Amniotic stem cell (primary cell): ENCODE measurements at regions not wholly inside any gene's neighbourhood (a gene's known extent, or its start where the extent isn't known, plus 50 kb on each side); places are given as distances from the start of the nearest gene placed in this dataset.

ENCODE experiments used
- DNase-seq: peaks from one replicate; lab custom pipeline; 2025; lab: John Stamatoyannopoulos, UW

DNA sequence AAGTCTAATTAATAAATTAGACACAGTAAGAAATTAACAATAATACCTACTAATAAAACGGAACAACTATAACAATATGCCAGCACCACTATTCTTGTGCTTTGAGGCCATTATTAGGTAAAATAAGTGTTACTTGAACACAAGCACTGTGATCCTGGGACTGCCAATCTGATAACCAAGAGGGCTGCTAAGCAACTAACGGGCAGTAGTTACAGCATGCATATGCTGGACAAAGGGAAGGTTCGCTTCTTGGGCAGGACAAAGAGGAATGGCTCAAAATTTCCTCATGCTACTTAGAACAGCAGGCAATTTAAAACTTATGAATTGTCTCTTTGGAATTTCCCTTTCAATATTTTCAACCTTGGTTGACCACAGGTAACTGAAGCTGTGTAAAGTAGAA, 718.6 kb downstream of the SORCS3 start:
- no peak for DNase-seq

DNA sequence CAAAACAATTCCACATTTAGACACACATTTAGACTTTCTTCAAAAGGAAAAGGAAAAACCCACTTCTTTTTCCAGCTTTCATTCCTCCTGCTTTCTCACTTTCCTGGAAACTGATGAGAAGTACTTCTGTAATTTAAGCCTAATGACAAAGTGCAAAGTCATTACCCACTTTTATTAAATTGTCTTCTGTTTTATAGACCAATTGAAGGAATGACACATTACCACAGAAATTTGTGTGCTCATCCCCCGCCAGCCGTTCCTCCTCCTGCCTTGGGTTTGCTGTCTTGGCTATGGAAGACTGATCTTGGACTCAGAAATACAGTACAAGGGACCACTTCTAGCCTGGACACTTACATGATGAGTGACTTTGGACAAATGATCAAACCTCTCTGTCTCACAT, 717.8 kb downstream of the SORCS3 start:
- no peak for DNase-seq

GRCh38 chr10:105356626-105357025, 715.5 kb downstream of the SORCS3 start:
- no peak for DNase-seq

DNA sequence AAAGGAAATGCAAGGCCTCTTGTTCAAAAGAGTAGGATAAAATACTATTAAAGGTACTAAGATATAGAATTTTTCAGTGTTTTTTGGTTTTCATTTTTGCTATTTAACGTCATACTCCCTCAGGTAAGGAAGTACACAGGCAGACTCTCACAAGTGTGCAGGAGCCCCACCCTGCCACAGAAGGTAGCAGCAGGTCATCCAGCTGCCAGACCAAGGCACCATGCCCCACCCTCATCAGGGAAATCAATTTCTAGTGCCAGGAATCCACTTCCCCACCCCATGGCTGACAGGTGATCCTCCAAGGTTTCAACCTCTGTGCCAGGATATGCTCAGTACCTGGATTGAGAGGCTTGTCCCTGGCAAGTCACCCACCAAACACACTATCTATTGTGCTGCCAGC, 712.9 kb downstream of the SORCS3 start:
- DNase-seq: no peak

- DNase-seq: no peak
These were observed 711.7 kb downstream of the SORCS3 start for GRCh38 chr10:105352827-105353226.

- no peak for DNase-seq
These were observed 711.2 kb downstream of the SORCS3 start for GRCh38 chr10:105352281-105352680.

GRCh38 chr10:105351187-105351586, 710.1 kb downstream of the SORCS3 start:
- no peak for DNase-seq

- DNase-seq: no peak
These were observed 706.4 kb downstream of the SORCS3 start for GRCh38 chr10:105347487-105347886.

DNA sequence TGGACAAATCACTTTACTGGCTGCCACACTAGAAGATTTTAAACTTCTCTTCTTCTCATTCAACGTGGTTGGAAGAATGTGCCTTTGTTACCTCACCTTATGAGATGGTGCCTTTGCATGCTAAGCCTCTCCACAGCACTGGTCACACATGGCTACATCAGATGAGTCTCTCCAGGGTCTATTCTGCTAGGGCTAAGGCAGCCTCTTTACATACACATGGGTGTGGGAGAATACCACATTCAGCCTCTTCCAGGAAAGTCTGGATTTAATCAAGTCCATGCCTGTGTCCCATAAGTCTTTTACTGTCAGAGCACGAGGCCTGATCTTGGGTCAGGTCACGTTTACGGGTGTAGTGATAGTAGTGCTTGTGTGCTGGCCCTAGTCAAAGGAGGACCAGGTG, 701.5 kb downstream of the SORCS3 start:
- DNase-seq: no peak

GRCh38 chr10:105339669-105340068, 698.6 kb downstream of the SORCS3 start:
- no peak for DNase-seq

DNA sequence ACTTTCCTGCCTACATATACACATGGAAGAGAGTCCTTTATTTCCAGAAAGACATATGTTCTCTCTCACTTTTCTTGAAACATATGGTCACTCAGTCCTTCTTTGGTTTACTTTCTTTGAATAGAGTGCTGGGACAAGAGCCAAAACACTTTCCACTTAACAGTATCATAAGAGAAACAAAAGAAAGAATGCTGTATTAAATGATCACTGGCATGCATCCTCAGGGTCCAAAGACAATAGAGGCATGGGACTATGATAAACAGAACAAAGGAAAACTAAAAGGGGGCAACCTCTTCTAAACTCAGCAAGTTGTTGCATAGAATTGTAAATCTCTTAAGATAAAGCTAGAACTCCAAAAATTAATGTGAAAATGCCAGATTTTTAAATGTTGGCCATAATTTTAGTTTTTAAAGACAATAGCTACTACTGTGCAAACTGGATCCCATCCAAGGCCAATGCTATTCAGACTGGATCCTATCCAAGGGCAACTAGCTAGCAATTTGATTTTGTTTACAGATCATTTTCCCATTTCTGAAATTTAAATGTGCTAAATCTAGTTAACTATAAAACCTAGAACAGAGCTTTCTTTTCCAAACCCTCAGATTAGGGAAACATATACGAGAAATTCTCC, 687.5 kb downstream of the SORCS3 start:
- no peak for DNase-seq
